ENCODE measurements at regions not wholly inside any gene's neighbourhood (a gene's known extent, or its start where the extent isn't known, plus 50 kb on each side); places are given as distances from the start of the nearest gene placed in this dataset.
"Not testable (repeated sequence)": the region's sequence is repeated elsewhere in the genome, so short reads cannot be mapped to it uniquely, and the experiment has no call there.

GRCh38 chr7:119967221-119967620 lies 305.8 kb upstream of the KCND2 start:
- Histone ChIP-seq H3K27me3 (replicated peaks; ENCODE audit: control insufficient read depth, insufficient read depth, low read length) (no peaks in the 10 kb centered on the region), H3K36me3 (ENCODE audit: control insufficient read depth, insufficient read depth, low read length) (no peaks in the 10 kb centered on the region), H3K4me3 (replicated peaks; ENCODE audit: low read depth, low read length) (no peak overlapping the region)
- TF ChIP-seq CTCF (IDR thresholded peaks at IDR 0.05; ENCODE audit: insufficient read depth, low read length, poor library complexity, severe bottlenecking): no peak
- DNase-seq (ENCODE audit: extremely low read depth, insufficient read length): no peak

- not testable (repeated sequence) for H3K36me3 ChIP-seq (ENCODE audit: control insufficient read depth, insufficient read depth, low read length); H3K4me3 ChIP-seq (replicated peaks; ENCODE audit: low read depth, low read length); H3K27me3 ChIP-seq (replicated peaks; ENCODE audit: control insufficient read depth, insufficient read depth, low read length)
Observed at GRCh38 chr7:119968411-119968810, 304.6 kb upstream of the KCND2 start.

GRCh38 chr7:119969054-119969453 lies 303.9 kb upstream of the KCND2 start:
- DNase-seq (ENCODE audit: extremely low read depth, insufficient read length): no peak
- Histone ChIP-seq H3K36me3 (ENCODE audit: control insufficient read depth, insufficient read depth, low read length) (no peaks in the 10 kb centered on the region), H3K27me3 (replicated peaks; ENCODE audit: control insufficient read depth, insufficient read depth, low read length) (no peaks in the 10 kb centered on the region), H3K4me3 (replicated peaks; ENCODE audit: low read depth, low read length) (no peak overlapping the region)
- TF ChIP-seq CTCF (IDR thresholded peaks at IDR 0.05; ENCODE audit: insufficient read depth, low read length, poor library complexity, severe bottlenecking): no peak

More at GRCh38 chr7:119968411-119968810, 304.6 kb upstream of the KCND2 start:
- not testable (repeated sequence) for DNase-seq (ENCODE audit: extremely low read depth, insufficient read length)

- DNase-seq (ENCODE audit: extremely low read depth, insufficient read length): no peak
- Histone ChIP-seq H3K4me3 (replicated peaks; ENCODE audit: low read depth, low read length) (no peak overlapping the region), H3K27me3 (replicated peaks; ENCODE audit: control insufficient read depth, insufficient read depth, low read length) (no peaks in the 10 kb centered on the region), H3K36me3 (ENCODE audit: control insufficient read depth, insufficient read depth, low read length) (no peaks in the 10 kb centered on the region)
- no peak for TF ChIP-seq CTCF (IDR thresholded peaks at IDR 0.05; ENCODE audit: insufficient read depth, low read length, poor library complexity, severe bottlenecking)
Observed at GRCh38 chr7:119969763-119970162, 303.2 kb upstream of the KCND2 start.

GRCh38 chr7:119974972-119975371 lies 298.0 kb upstream of the KCND2 start:
- no peak for TF ChIP-seq CTCF (IDR thresholded peaks at IDR 0.05; ENCODE audit: insufficient read depth, low read length, poor library complexity, severe bottlenecking)
- Histone ChIP-seq H3K27me3 (replicated peaks; ENCODE audit: control insufficient read depth, insufficient read depth, low read length) (no peaks in the 10 kb centered on the region), H3K4me3 (replicated peaks; ENCODE audit: low read depth, low read length) (no peak overlapping the region), H3K36me3 (ENCODE audit: control insufficient read depth, insufficient read depth, low read length) (no peaks in the 10 kb centered on the region)
- no peak for DNase-seq (ENCODE audit: extremely low read depth, insufficient read length)

GRCh38 chr7:119982884-119983283 lies 290.1 kb upstream of the KCND2 start:
- DNase-seq (ENCODE audit: extremely low read depth, insufficient read length): no peak
- no peaks in the 10 kb centered on the region for H3K27me3 ChIP-seq (replicated peaks; ENCODE audit: control insufficient read depth, insufficient read depth, low read length)
- H3K4me3 ChIP-seq (replicated peaks; ENCODE audit: low read depth, low read length): no peak overlapping the region
- no peaks in the 10 kb centered on the region for H3K36me3 ChIP-seq (ENCODE audit: control insufficient read depth, insufficient read depth, low read length)
- TF ChIP-seq CTCF (IDR thresholded peaks at IDR 0.05; ENCODE audit: insufficient read depth, low read length, poor library complexity, severe bottlenecking): no peak
